ENCODE measurements at regions not wholly inside any gene's neighbourhood (a gene's known extent, or its start where the extent isn't known, plus 50 kb on each side); places are given as distances from the start of the nearest gene placed in this dataset.
A peak's percentile ranks its signal among the peaks of the same experiment; 100 is the strongest.
"Not testable (repeated sequence)": the region's sequence is repeated elsewhere in the genome, so short reads cannot be mapped to it uniquely, and the experiment has no call there.

GRCh38 chr18:55912071-55912470, 324.1 kb upstream of the TCF4 start:
- no peaks in the 10 kb centered on the region for H3K36me3 ChIP-seq (ENCODE audit: control insufficient read depth, insufficient read depth, low read length, severe bottlenecking)
- no peaks in the 10 kb centered on the region for H3K27me3 ChIP-seq (replicated peaks; ENCODE audit: control insufficient read depth, insufficient read depth, low read length)
- DNase-seq (ENCODE audit: low read depth), result no peak
- H3K9me3 ChIP-seq (ENCODE audit: control insufficient read depth, low read length), result no peaks in the 10 kb centered on the region
- peaks cover 10% of the 10 kb centered on the region for H3K4me1 ChIP-seq (ENCODE audit: control insufficient read depth, insufficient read depth, low read length)
- H3K9ac ChIP-seq (ENCODE audit: low read length), result no peak overlapping the region
- H3K4me3 ChIP-seq (ENCODE audit: low read length), result no peak overlapping the region

- H3K9me3 ChIP-seq (ENCODE audit: control insufficient read depth, low read length), result no peaks in the 10 kb centered on the region
- H3K9ac ChIP-seq (ENCODE audit: low read length), result no peak overlapping the region
- H3K27me3 ChIP-seq (replicated peaks; ENCODE audit: control insufficient read depth, insufficient read depth, low read length), result no peaks in the 10 kb centered on the region
- H3K4me1 ChIP-seq (ENCODE audit: control insufficient read depth, insufficient read depth, low read length), result peaks cover 10% of the 10 kb centered on the region
- no peaks in the 10 kb centered on the region for H3K36me3 ChIP-seq (ENCODE audit: control insufficient read depth, insufficient read depth, low read length, severe bottlenecking)
- no peak overlapping the region for H3K4me3 ChIP-seq (ENCODE audit: low read length)
- no peak for DNase-seq (ENCODE audit: low read depth)
Measured at GRCh38 chr18:55910296-55910695, 322.3 kb upstream of the TCF4 start.

- Histone ChIP-seq H3K9ac (ENCODE audit: low read length) (no peak overlapping the region), H3K9me3 (ENCODE audit: control insufficient read depth, low read length) (no peaks in the 10 kb centered on the region), H3K36me3 (ENCODE audit: control insufficient read depth, insufficient read depth, low read length, severe bottlenecking) (no peaks in the 10 kb centered on the region), H3K27me3 (replicated peaks; ENCODE audit: control insufficient read depth, insufficient read depth, low read length) (no peaks in the 10 kb centered on the region), H3K4me3 (ENCODE audit: low read length) (no peak overlapping the region), H3K4me1 (ENCODE audit: control insufficient read depth, insufficient read depth, low read length) (peaks cover 10% of the 10 kb centered on the region)
- DNase-seq (ENCODE audit: low read depth), result no peak
Measured at GRCh38 chr18:55908901-55909366, 320.9 kb upstream of the TCF4 start.

- no peaks in the 10 kb centered on the region for H3K27me3 ChIP-seq (replicated peaks; ENCODE audit: control insufficient read depth, insufficient read depth, low read length)
- peak overlapping the region; percentile 66 for H3K4me3 ChIP-seq (ENCODE audit: low read length)
- peaks cover 10% of the 10 kb centered on the region for H3K4me1 ChIP-seq (ENCODE audit: control insufficient read depth, insufficient read depth, low read length)
- no peaks in the 10 kb centered on the region for H3K9me3 ChIP-seq (ENCODE audit: control insufficient read depth, low read length)
- DNase-seq (ENCODE audit: low read depth), result peak; percentile 41
- H3K36me3 ChIP-seq (ENCODE audit: control insufficient read depth, insufficient read depth, low read length, severe bottlenecking), result no peaks in the 10 kb centered on the region
- H3K9ac ChIP-seq (ENCODE audit: low read length), result peak overlapping the region; percentile 15
Measured at GRCh38 chr18:55907453-55908175, 319.6 kb upstream of the TCF4 start.

- no peak overlapping the region for H3K9ac ChIP-seq (ENCODE audit: low read length)
- H3K4me3 ChIP-seq (ENCODE audit: low read length), result no peak overlapping the region
- no peaks in the 10 kb centered on the region for H3K27me3 ChIP-seq (replicated peaks; ENCODE audit: control insufficient read depth, insufficient read depth, low read length)
- DNase-seq (ENCODE audit: low read depth), result no peak
- peaks cover 10% of the 10 kb centered on the region for H3K4me1 ChIP-seq (ENCODE audit: control insufficient read depth, insufficient read depth, low read length)
- H3K36me3 ChIP-seq (ENCODE audit: control insufficient read depth, insufficient read depth, low read length, severe bottlenecking), result no peaks in the 10 kb centered on the region
- H3K9me3 ChIP-seq (ENCODE audit: control insufficient read depth, low read length), result no peaks in the 10 kb centered on the region
Measured at GRCh38 chr18:55906536-55906935, 318.5 kb upstream of the TCF4 start.

GRCh38 chr18:55903911-55904310, 315.9 kb upstream of the TCF4 start:
- Histone ChIP-seq H3K27me3 (replicated peaks; ENCODE audit: control insufficient read depth, insufficient read depth, low read length) (no peaks in the 10 kb centered on the region), H3K36me3 (ENCODE audit: control insufficient read depth, insufficient read depth, low read length, severe bottlenecking) (no peaks in the 10 kb centered on the region), H3K9ac (ENCODE audit: low read length) (no peak overlapping the region), H3K9me3 (ENCODE audit: control insufficient read depth, low read length) (no peaks in the 10 kb centered on the region), H3K4me1 (ENCODE audit: control insufficient read depth, insufficient read depth, low read length) (peaks cover 10% of the 10 kb centered on the region), H3K4me3 (ENCODE audit: low read length) (no peak overlapping the region)
- DNase-seq (ENCODE audit: low read depth), result no peak

- no peaks in the 10 kb centered on the region for H3K27me3 ChIP-seq (replicated peaks; ENCODE audit: control insufficient read depth, insufficient read depth, low read length)
Measured at GRCh38 chr18:55900380-55900779, 312.4 kb upstream of the TCF4 start.

GRCh38 chr18:55897091-55897689, 309.2 kb upstream of the TCF4 start:
- H3K4me1 ChIP-seq (ENCODE audit: control insufficient read depth, insufficient read depth, low read length), result no peaks in the 10 kb centered on the region
- no peak for DNase-seq (ENCODE audit: low read depth)

More at GRCh38 chr18:55900380-55900779, 312.4 kb upstream of the TCF4 start:
- no peak overlapping the region for H3K9ac ChIP-seq (ENCODE audit: low read length)
- no peaks in the 10 kb centered on the region for H3K4me1 ChIP-seq (ENCODE audit: control insufficient read depth, insufficient read depth, low read length)
- DNase-seq (ENCODE audit: low read depth), result peak; percentile 52
- H3K4me3 ChIP-seq (ENCODE audit: low read length), result no peak overlapping the region
- no peaks in the 10 kb centered on the region for H3K36me3 ChIP-seq (ENCODE audit: control insufficient read depth, insufficient read depth, low read length, severe bottlenecking)
- H3K9me3 ChIP-seq (ENCODE audit: control insufficient read depth, low read length), result no peaks in the 10 kb centered on the region

GRCh38 chr18:55893948-55894347, 306.0 kb upstream of the TCF4 start:
- H3K9ac ChIP-seq (ENCODE audit: low read length), result no peak overlapping the region
- DNase-seq (ENCODE audit: low read depth), result no peak
- no peaks in the 10 kb centered on the region for H3K27me3 ChIP-seq (replicated peaks; ENCODE audit: control insufficient read depth, insufficient read depth, low read length)
- no peaks in the 10 kb centered on the region for H3K4me1 ChIP-seq (ENCODE audit: control insufficient read depth, insufficient read depth, low read length)
- no peaks in the 10 kb centered on the region for H3K36me3 ChIP-seq (ENCODE audit: control insufficient read depth, insufficient read depth, low read length, severe bottlenecking)
- H3K9me3 ChIP-seq (ENCODE audit: control insufficient read depth, low read length), result no peaks in the 10 kb centered on the region
- no peak overlapping the region for H3K4me3 ChIP-seq (ENCODE audit: low read length)

More at GRCh38 chr18:55897091-55897689, 309.2 kb upstream of the TCF4 start:
- no peak overlapping the region for H3K9ac ChIP-seq (ENCODE audit: low read length)
- H3K9me3 ChIP-seq (ENCODE audit: control insufficient read depth, low read length), result no peaks in the 10 kb centered on the region
- H3K4me3 ChIP-seq (ENCODE audit: low read length), result no peak overlapping the region
- no peaks in the 10 kb centered on the region for H3K36me3 ChIP-seq (ENCODE audit: control insufficient read depth, insufficient read depth, low read length, severe bottlenecking)
- no peaks in the 10 kb centered on the region for H3K27me3 ChIP-seq (replicated peaks; ENCODE audit: control insufficient read depth, insufficient read depth, low read length)

- DNase-seq (ENCODE audit: low read depth); H3K9ac ChIP-seq (ENCODE audit: low read length); H3K4me3 ChIP-seq (ENCODE audit: low read length); H3K27me3 ChIP-seq (replicated peaks; ENCODE audit: control insufficient read depth, insufficient read depth, low read length); H3K36me3 ChIP-seq (ENCODE audit: control insufficient read depth, insufficient read depth, low read length, severe bottlenecking); H3K4me1 ChIP-seq (ENCODE audit: control insufficient read depth, insufficient read depth, low read length); H3K9me3 ChIP-seq (ENCODE audit: control insufficient read depth, low read length): not testable (repeated sequence)
Measured at GRCh38 chr18:55892862-55893813, 305.1 kb upstream of the TCF4 start.

GRCh38 chr18:55886886-55887285, 298.9 kb upstream of the TCF4 start:
- Histone ChIP-seq H3K9me3 (ENCODE audit: control insufficient read depth, low read length) (peaks cover 9% of the 10 kb centered on the region), H3K4me1 (ENCODE audit: control insufficient read depth, insufficient read depth, low read length) (no peaks in the 10 kb centered on the region), H3K4me3 (ENCODE audit: low read length) (no peak overlapping the region), H3K36me3 (ENCODE audit: control insufficient read depth, insufficient read depth, low read length, severe bottlenecking) (no peaks in the 10 kb centered on the region), H3K9ac (ENCODE audit: low read length) (no peak overlapping the region), H3K27me3 (replicated peaks; ENCODE audit: control insufficient read depth, insufficient read depth, low read length) (no peaks in the 10 kb centered on the region)
- no peak for DNase-seq (ENCODE audit: low read depth)

All from adipocyte (in vitro differentiated cells).